Glutamatergic neuron (in vitro differentiated cells): ENCODE measurements at regions not wholly inside any gene's neighbourhood (a gene's known extent, or its start where the extent isn't known, plus 50 kb on each side); places are given as distances from the start of the nearest gene placed in this dataset.
"Not testable (repeated sequence)": the region's sequence is repeated elsewhere in the genome, so short reads cannot be mapped to it uniquely, and the experiment has no call there.

ENCODE experiments used
- DNase-seq: peaks from one replicate; pipeline ENCODE4 v3.0.0; 2022
- H3K27ac Mint-ChIP-seq: one replicate; pipeline ENCODE4 v1.8.0; 2020; ENCODE audit warnings: mild to moderate bottlenecking, mixed read lengths, inconsistent platforms; ENCODE audit not compliant: unreplicated experiment
- H3K27me3 Mint-ChIP-seq: one replicate; pipeline ENCODE4 v1.8.0; 2020; ENCODE audit warnings: mild to moderate bottlenecking, moderate library complexity, mixed read lengths, inconsistent platforms; ENCODE audit not compliant: unreplicated experiment
- H3K36me3 Mint-ChIP-seq: one replicate; pipeline ENCODE4 v1.8.0; 2020; ENCODE audit warnings: mild to moderate bottlenecking, mixed read lengths, inconsistent platforms; ENCODE audit not compliant: unreplicated experiment
- H3K4me1 Mint-ChIP-seq: one replicate; pipeline ENCODE4 v1.8.0; 2020; ENCODE audit warnings: mild to moderate bottlenecking, low read depth, mixed read lengths, inconsistent platforms; ENCODE audit not compliant: unreplicated experiment
- H3K4me3 Mint-ChIP-seq: one replicate; pipeline ENCODE4 v1.8.0; 2020; ENCODE audit warnings: mild to moderate bottlenecking, mixed read lengths, inconsistent platforms; ENCODE audit not compliant: unreplicated experiment
- H3K9me3 Mint-ChIP-seq: one replicate; pipeline ENCODE4 v1.8.0; 2020; ENCODE audit warnings: mild to moderate bottlenecking, moderate library complexity, mixed read lengths, inconsistent platforms; ENCODE audit not compliant: unreplicated experiment
- TF ChIP-seq, protein P1 (sequence below): fragments of 200-600 bp; sonication (generic); IDR thresholded peaks from one replicate; pipeline ENCODE4 v1.5.0; 2021; ENCODE audit not compliant: partially characterized antibody, unreplicated experiment

DNA sequence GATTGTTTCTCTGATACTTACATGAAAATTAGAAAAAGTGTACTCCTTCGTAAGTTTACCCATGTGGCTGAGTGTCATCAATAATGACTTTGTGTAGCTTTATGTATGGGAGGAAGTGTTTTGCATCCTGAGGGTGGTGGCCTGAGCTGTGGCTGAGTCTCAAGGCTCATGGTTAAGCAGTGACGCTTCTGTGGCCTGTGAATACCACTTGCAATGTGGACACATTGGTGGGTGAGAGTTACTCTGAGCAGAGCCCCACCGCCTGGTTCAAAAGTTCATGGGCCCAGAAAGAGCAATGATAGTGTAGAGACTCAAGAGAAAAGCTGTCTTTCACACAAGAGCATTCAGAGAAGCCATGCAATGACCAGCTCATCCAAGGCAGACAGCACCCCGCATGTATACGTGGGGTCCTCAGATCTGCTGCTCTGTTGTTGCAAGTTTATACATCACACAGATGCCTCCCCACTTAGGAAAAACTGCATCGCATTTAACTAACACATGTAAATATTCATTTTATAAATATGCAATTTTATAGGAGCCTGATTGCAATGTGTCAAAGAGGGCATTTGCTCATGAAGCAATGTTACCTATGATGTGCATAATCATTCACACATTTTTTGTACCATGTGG, 55.1 kb upstream of the FRMD6 start:
- H3K27ac Mint-ChIP-seq: no peak overlapping the region
- no peaks in the 10 kb centered on the region for H3K9me3 Mint-ChIP-seq
- no peaks in the 10 kb centered on the region for H3K4me1 Mint-ChIP-seq
- no peaks in the 10 kb centered on the region for H3K27me3 Mint-ChIP-seq
- DNase-seq: no peak
- H3K4me3 Mint-ChIP-seq: no peak overlapping the region
- TF ChIP-seq, protein P1, sequence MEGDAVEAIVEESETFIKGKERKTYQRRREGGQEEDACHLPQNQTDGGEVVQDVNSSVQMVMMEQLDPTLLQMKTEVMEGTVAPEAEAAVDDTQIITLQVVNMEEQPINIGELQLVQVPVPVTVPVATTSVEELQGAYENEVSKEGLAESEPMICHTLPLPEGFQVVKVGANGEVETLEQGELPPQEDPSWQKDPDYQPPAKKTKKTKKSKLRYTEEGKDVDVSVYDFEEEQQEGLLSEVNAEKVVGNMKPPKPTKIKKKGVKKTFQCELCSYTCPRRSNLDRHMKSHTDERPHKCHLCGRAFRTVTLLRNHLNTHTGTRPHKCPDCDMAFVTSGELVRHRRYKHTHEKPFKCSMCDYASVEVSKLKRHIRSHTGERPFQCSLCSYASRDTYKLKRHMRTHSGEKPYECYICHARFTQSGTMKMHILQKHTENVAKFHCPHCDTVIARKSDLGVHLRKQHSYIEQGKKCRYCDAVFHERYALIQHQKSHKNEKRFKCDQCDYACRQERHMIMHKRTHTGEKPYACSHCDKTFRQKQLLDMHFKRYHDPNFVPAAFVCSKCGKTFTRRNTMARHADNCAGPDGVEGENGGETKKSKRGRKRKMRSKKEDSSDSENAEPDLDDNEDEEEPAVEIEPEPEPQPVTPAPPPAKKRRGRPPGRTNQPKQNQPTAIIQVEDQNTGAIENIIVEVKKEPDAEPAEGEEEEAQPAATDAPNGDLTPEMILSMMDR: no peak
- no peaks in the 10 kb centered on the region for H3K36me3 Mint-ChIP-seq

DNA sequence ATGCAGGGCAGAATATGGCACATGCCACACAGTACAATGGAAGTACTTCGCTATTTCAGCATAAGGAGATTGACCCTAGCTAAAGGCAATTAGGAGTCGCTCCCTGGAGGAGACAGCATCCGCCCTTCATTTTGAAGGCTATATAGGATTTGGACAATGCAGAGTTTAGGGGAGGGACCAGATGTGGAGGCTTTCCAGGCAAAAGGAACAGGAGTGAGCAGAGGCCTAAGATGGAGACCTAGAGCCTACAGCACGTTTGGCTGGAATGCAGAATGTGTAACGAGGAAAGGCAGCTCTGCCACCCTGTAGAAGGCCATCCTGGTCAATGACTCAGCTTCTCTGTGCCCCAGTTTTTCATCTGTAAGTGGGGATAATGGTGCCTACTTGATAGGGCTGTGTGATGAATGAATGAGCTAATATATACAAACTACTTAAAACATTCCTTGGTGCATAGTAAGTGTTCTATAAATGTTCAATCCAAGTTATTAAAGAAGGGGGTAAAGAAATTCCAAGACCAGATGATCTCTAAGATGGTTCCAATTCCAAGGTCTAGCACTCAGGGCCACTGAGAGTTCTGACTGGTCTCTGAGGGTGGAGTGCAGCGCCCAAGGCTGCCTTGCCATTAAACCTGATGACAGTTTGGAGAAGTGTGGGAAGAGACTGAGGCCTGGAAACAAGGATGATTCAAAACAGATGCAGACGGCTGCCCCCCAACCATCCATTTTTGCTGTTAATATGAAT, 54.3 kb upstream of the FRMD6 start:
- Mint-ChIP-seq H3K4me1 (no peaks in the 10 kb centered on the region), H3K9me3 (no peaks in the 10 kb centered on the region), H3K27me3 (no peaks in the 10 kb centered on the region), H3K36me3 (no peaks in the 10 kb centered on the region), H3K4me3 (no peak overlapping the region), H3K27ac (no peak overlapping the region)
- DNase-seq: no peak
- TF ChIP-seq, protein P1: no peak

DNA sequence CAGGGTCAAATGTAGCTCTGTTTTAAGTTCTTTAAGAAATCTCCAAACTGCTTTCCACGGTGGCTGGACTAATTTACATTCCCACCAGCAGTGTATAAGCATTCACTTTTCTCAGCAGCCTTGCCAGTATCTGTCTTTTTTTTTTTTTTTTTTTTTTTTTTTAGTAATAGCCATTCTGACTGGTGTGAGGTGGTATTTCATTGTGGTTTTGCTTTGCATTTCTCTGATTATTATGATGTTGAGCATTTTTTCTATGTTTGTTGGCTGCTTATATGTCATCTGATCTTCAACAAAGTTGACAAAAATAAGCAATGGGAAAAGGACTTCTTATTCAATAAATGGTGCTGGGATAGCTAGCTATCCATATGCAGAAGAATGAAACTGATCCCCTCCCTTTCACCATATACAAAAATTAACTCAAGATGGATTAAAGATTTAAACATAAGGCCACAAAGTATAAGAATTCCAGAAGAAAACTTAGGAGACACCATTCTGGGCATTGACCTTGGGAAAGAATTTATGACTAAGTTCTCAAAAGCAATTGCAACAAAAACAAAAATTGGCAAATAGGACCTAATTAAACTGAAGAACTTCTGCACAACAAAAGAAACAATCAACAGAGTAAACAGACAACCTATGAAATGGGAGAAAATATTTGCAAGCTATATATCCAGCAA, 52.6 kb upstream of the FRMD6 start:
- not testable (repeated sequence) for H3K36me3 Mint-ChIP-seq, H3K9me3 Mint-ChIP-seq, DNase-seq, H3K4me3 Mint-ChIP-seq, H3K27ac Mint-ChIP-seq, H3K27me3 Mint-ChIP-seq, H3K4me1 Mint-ChIP-seq

DNA sequence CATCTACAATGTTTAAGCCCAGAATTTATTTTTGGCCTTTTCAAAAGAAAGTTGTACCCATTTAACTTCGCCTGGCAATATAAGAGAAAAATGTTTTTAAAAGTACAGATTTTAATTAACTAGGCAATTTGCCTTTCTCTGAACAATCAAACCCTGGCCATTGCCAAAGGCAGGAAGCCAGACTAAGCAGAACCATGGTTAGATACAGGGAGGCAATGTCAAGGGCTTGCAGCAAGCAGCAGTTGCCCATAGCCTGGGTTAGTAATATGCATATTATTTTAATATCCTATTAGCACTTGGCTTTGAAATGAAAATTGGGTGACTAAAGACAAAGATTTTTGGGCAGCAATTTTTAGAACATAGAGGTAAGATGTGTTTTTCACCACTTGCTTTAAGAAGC, 51.1 kb upstream of the FRMD6 start:
- no peak overlapping the region for H3K27ac Mint-ChIP-seq
- no peaks in the 10 kb centered on the region for H3K27me3 Mint-ChIP-seq
- DNase-seq: no peak
- no peak overlapping the region for H3K4me3 Mint-ChIP-seq
- H3K4me1 Mint-ChIP-seq: peaks cover 5% of the 10 kb centered on the region
- TF ChIP-seq, protein P1: no peak
- no peaks in the 10 kb centered on the region for H3K9me3 Mint-ChIP-seq
- no peaks in the 10 kb centered on the region for H3K36me3 Mint-ChIP-seq
